Brain pericyte (primary cell): ENCODE measurements at regions not wholly inside any gene's neighbourhood (a gene's known extent, or its start where the extent isn't known, plus 50 kb on each side); places are given as distances from the start of the nearest gene placed in this dataset.
"Not testable (repeated sequence)": the region's sequence is repeated elsewhere in the genome, so short reads cannot be mapped to it uniquely, and the experiment has no call there.

Experiments
- DNase-seq: peaks from one replicate; pipeline ENCODE4 v3.0.0-alpha.2; 2012; ENCODE audit warnings: low read depth, low spot score

- DNase-seq, result no peak
Observed at GRCh38 chr3:13137941-13138832, 65.0 kb upstream of the IQSEC1 start.

GRCh38 chr3:13136848-13137247 lies 63.6 kb upstream of the IQSEC1 start:
- DNase-seq, result not testable (repeated sequence)

- DNase-seq, result no peak
Observed at GRCh38 chr3:13136426-13136825, 63.2 kb upstream of the IQSEC1 start.

GRCh38 chr3:13135811-13136321 lies 62.6 kb upstream of the IQSEC1 start:
- no peak for DNase-seq

- no peak for DNase-seq
Observed at GRCh38 chr3:13135251-13135810, 62.1 kb upstream of the IQSEC1 start.

- no peak for DNase-seq
Observed at GRCh38 chr3:13134879-13135206, 61.6 kb upstream of the IQSEC1 start.

GRCh38 chr3:13134166-13134878 lies 61.1 kb upstream of the IQSEC1 start:
- DNase-seq, result no peak

GRCh38 chr3:13133471-13133981 lies 60.3 kb upstream of the IQSEC1 start:
- no peak for DNase-seq

- no peak for DNase-seq
Observed at GRCh38 chr3:13132731-13133410, 59.6 kb upstream of the IQSEC1 start.

GRCh38 chr3:13132281-13132680 lies 59.1 kb upstream of the IQSEC1 start:
- no peak for DNase-seq

GRCh38 chr3:13130464-13131193 lies 57.4 kb upstream of the IQSEC1 start:
- DNase-seq, result no peak

- DNase-seq, result no peak
Observed at GRCh38 chr3:13125092-13126015, 52.1 kb upstream of the IQSEC1 start.

- DNase-seq, result no peak
Observed at GRCh38 chr3:13124631-13125030, 51.4 kb upstream of the IQSEC1 start.

GRCh38 chr3:13123765-13124164 lies 50.5 kb upstream of the IQSEC1 start:
- DNase-seq, result no peak

- DNase-seq, result no peak
Observed at GRCh38 chr3:13123013-13123654, 49.9 kb upstream of the IQSEC1 start.
